Stimulated activated effector memory CD8-positive, alpha-beta T cell treated with anti-CD3 and anti-CD28 coated beads, Interleukin-12 subunit alpha, Interleukin-12 subunit beta, amount 100 ng/mL, for 72 hours (primary cell): ENCODE measurements at regions not wholly inside any gene's neighbourhood (a gene's known extent, or its start where the extent isn't known, plus 50 kb on each side); places are given as distances from the start of the nearest gene placed in this dataset.
"Not testable (repeated sequence)": the region's sequence is repeated elsewhere in the genome, so short reads cannot be mapped to it uniquely, and the experiment has no call there.

Experiments used
- ATAC-seq: fragments of 150-1000 bp; cut with Tn5 transposase; 2 replicates; pipeline ENCODE4 v1.10.0; 2021
- DNase-seq, 2 donors: peaks; one replicate each; pipeline ENCODE4 v3.0.0; 2021 to 2022; ENCODE audit warnings: low spot score in 2 of 2
- H3K27ac Mint-ChIP-seq: one replicate; pipeline ENCODE4 v1.8.0; 2022; ENCODE audit warnings: mild to moderate bottlenecking, mixed read lengths
- H3K36me3 Mint-ChIP-seq: one replicate; pipeline ENCODE4 v1.8.0; 2022; ENCODE audit warnings: mild to moderate bottlenecking, mixed read lengths
- H3K4me1 Mint-ChIP-seq: one replicate; pipeline ENCODE4 v1.8.0; 2022; ENCODE audit warnings: mixed read lengths
- H3K4me3 Mint-ChIP-seq: one replicate; pipeline ENCODE4 v1.8.0; 2022; ENCODE audit warnings: mild to moderate bottlenecking, mixed read lengths
- H3K9me3 Mint-ChIP-seq: one replicate; pipeline ENCODE4 v1.8.0; 2022; ENCODE audit warnings: mixed read lengths

GRCh38 chr5:21654556-21654955 is 1198.6 kb downstream of the CDH12 start:
- H3K9me3 Mint-ChIP-seq, result peaks cover 7% of the 10 kb centered on the region
- H3K4me1 Mint-ChIP-seq, result no peaks in the 10 kb centered on the region
- no peaks in the 10 kb centered on the region for H3K36me3 Mint-ChIP-seq
- no peak overlapping the region for H3K27ac Mint-ChIP-seq
- no peak overlapping the region for H3K4me3 Mint-ChIP-seq
- no peak for DNase-seq
- no peak for ATAC-seq

GRCh38 chr5:21649969-21650368 is 1203.2 kb downstream of the CDH12 start:
- Mint-ChIP-seq H3K36me3 (no peaks in the 10 kb centered on the region), H3K4me1 (no peaks in the 10 kb centered on the region), H3K9me3 (peaks cover 11% of the 10 kb centered on the region), H3K27ac (no peak overlapping the region), H3K4me3 (no peak overlapping the region)
- ATAC-seq (no peak), DNase-seq (no peak)

GRCh38 chr5:21646469-21646868 is 1206.7 kb downstream of the CDH12 start:
- Mint-ChIP-seq H3K4me3 (no peak overlapping the region), H3K27ac (no peak overlapping the region), H3K4me1 (no peaks in the 10 kb centered on the region), H3K9me3 (peaks cover 15% of the 10 kb centered on the region), H3K36me3 (no peaks in the 10 kb centered on the region)
- ATAC-seq (no peak), DNase-seq (no peak)

GRCh38 chr5:21644032-21644431 is 1209.1 kb downstream of the CDH12 start:
- Mint-ChIP-seq H3K36me3 (no peaks in the 10 kb centered on the region), H3K27ac (no peak overlapping the region), H3K4me3 (no peak overlapping the region), H3K4me1 (no peaks in the 10 kb centered on the region), H3K9me3 (peaks cover 15% of the 10 kb centered on the region)
- no peak for DNase-seq
- ATAC-seq, result no peak

GRCh38 chr5:21642312-21642711 is 1210.8 kb downstream of the CDH12 start:
- ATAC-seq (no peak), DNase-seq (no peak)
- Mint-ChIP-seq H3K4me3 (no peak overlapping the region), H3K4me1 (no peaks in the 10 kb centered on the region), H3K36me3 (no peaks in the 10 kb centered on the region), H3K9me3 (peaks cover 13% of the 10 kb centered on the region), H3K27ac (no peak overlapping the region)

GRCh38 chr5:21623831-21624230 is 1229.3 kb downstream of the CDH12 start:
- H3K4me3 Mint-ChIP-seq, result no peak overlapping the region
- peaks cover 8% of the 10 kb centered on the region for H3K9me3 Mint-ChIP-seq
- H3K4me1 Mint-ChIP-seq, result no peaks in the 10 kb centered on the region
- no peak overlapping the region for H3K27ac Mint-ChIP-seq
- ATAC-seq (no peak), DNase-seq (no peak)
- H3K36me3 Mint-ChIP-seq, result no peaks in the 10 kb centered on the region

GRCh38 chr5:21615195-21615765 is 1237.9 kb downstream of the CDH12 start:
- Mint-ChIP-seq H3K4me1 (no peaks in the 10 kb centered on the region), H3K27ac (no peak overlapping the region), H3K4me3 (no peak overlapping the region), H3K9me3 (peaks cover 17% of the 10 kb centered on the region), H3K36me3 (no peaks in the 10 kb centered on the region)
- ATAC-seq (no peak), DNase-seq (no peak)

- no peaks in the 10 kb centered on the region for H3K4me1 Mint-ChIP-seq
- no peak overlapping the region for H3K4me3 Mint-ChIP-seq
- H3K27ac Mint-ChIP-seq, result no peak overlapping the region
- no peak for ATAC-seq
- peaks cover 17% of the 10 kb centered on the region for H3K9me3 Mint-ChIP-seq
- no peaks in the 10 kb centered on the region for H3K36me3 Mint-ChIP-seq
- DNase-seq, result no peak
These were observed 1239.1 kb downstream of the CDH12 start for GRCh38 chr5:21613971-21614488.

- ATAC-seq (no peak), DNase-seq (no peak)
- Mint-ChIP-seq H3K9me3 (peaks cover 5% of the 10 kb centered on the region), H3K4me3 (no peak overlapping the region), H3K4me1 (no peaks in the 10 kb centered on the region), H3K36me3 (no peaks in the 10 kb centered on the region), H3K27ac (no peak overlapping the region)
These were observed 1249.3 kb downstream of the CDH12 start for GRCh38 chr5:21603796-21604195.

GRCh38 chr5:21594566-21594965 is 1258.6 kb downstream of the CDH12 start:
- ATAC-seq, result no peak
- Mint-ChIP-seq H3K9me3 (peaks cover 13% of the 10 kb centered on the region), H3K4me1 (no peaks in the 10 kb centered on the region), H3K4me3 (no peak overlapping the region), H3K36me3 (no peaks in the 10 kb centered on the region), H3K27ac (no peak overlapping the region)
- DNase-seq, result no peak

- Mint-ChIP-seq H3K27ac (no peak overlapping the region), H3K9me3 (peaks cover 13% of the 10 kb centered on the region), H3K4me1 (no peaks in the 10 kb centered on the region), H3K36me3 (no peaks in the 10 kb centered on the region), H3K4me3 (no peak overlapping the region)
- no peak for DNase-seq
- no peak for ATAC-seq
These were observed 1259.9 kb downstream of the CDH12 start for GRCh38 chr5:21593261-21593660.

- DNase-seq (no peak), ATAC-seq (no peak)
- H3K4me1 Mint-ChIP-seq, result no peaks in the 10 kb centered on the region
- H3K9me3 Mint-ChIP-seq, result peaks cover 16% of the 10 kb centered on the region
- H3K27ac Mint-ChIP-seq, result no peak overlapping the region
- H3K36me3 Mint-ChIP-seq, result no peaks in the 10 kb centered on the region
- H3K4me3 Mint-ChIP-seq, result no peak overlapping the region
These were observed 1271.6 kb downstream of the CDH12 start for GRCh38 chr5:21581508-21581907.

- DNase-seq (no peak), ATAC-seq (no peak)
- H3K27ac Mint-ChIP-seq, result no peak overlapping the region
- H3K9me3 Mint-ChIP-seq, result peaks cover 3% of the 10 kb centered on the region
- no peaks in the 10 kb centered on the region for H3K4me1 Mint-ChIP-seq
- no peak overlapping the region for H3K4me3 Mint-ChIP-seq
- H3K36me3 Mint-ChIP-seq, result no peaks in the 10 kb centered on the region
These were observed 1278.2 kb downstream of the CDH12 start for GRCh38 chr5:21574961-21575360.

GRCh38 chr5:21574438-21574837 is 1278.7 kb downstream of the CDH12 start:
- Mint-ChIP-seq H3K36me3 (no peaks in the 10 kb centered on the region), H3K4me1 (no peaks in the 10 kb centered on the region), H3K9me3 (peaks cover 3% of the 10 kb centered on the region), H3K4me3 (no peak overlapping the region), H3K27ac (no peak overlapping the region)
- no peak for DNase-seq
- ATAC-seq, result no peak

GRCh38 chr5:21573416-21574314 is 1279.5 kb downstream of the CDH12 start:
- H3K27ac Mint-ChIP-seq, result no peak overlapping the region
- H3K4me1 Mint-ChIP-seq, result no peaks in the 10 kb centered on the region
- ATAC-seq (no peak), DNase-seq (no peak)
- peaks cover 5% of the 10 kb centered on the region for H3K36me3 Mint-ChIP-seq
- no peak overlapping the region for H3K4me3 Mint-ChIP-seq
- peaks cover 4% of the 10 kb centered on the region for H3K9me3 Mint-ChIP-seq

- DNase-seq, ATAC-seq, H3K36me3 Mint-ChIP-seq, H3K4me3 Mint-ChIP-seq, H3K4me1 Mint-ChIP-seq, H3K9me3 Mint-ChIP-seq, H3K27ac Mint-ChIP-seq: not testable (repeated sequence)
These were observed 1281.9 kb downstream of the CDH12 start for GRCh38 chr5:21571196-21571595.
